GM12878 (cell line): ENCODE measurements at regions not wholly inside any gene's neighbourhood (a gene's known extent, or its start where the extent isn't known, plus 50 kb on each side); places are given as distances from the start of the nearest gene placed in this dataset.

Experiments
- ATAC-seq: fragments of 200-7000 bp; cut with Tn5 transposase; 3 replicates; pipeline ENCODE4 v1.9.1; 2020; ENCODE audit warnings: mild to moderate bottlenecking, moderate library complexity
- BruUV-seq: library from RNA; stranded (reverse); fragments of 400-500 nt; replicated peaks from 2 replicates; lab custom pipeline; 2021; lab: Mats Ljungman, UMichigan
- CTCF ChIA-PET: fragments of 300-600 bp; sonication (Branson Sonifier 250); formaldehyde crosslinking; extraction: SDS; loops from one replicate; lab custom pipeline; 2021; ENCODE audit warnings: inconsistent platforms; lab: Yijun Ruan, JAX
- POLR2A ChIA-PET: fragments of 350-600 bp; formaldehyde crosslinking; extraction: SDS; loops from one replicate; lab custom pipeline; 2021; ENCODE audit warnings: inconsistent platforms; lab: Charles Lee
- RAD21 ChIA-PET: fragments of 300-600 bp; sonication (Branson Sonifier 250); formaldehyde crosslinking; loops from one replicate; lab custom pipeline; 2023; ENCODE audit warnings: antibody characterized with exemption; ENCODE audit not compliant: unreplicated experiment; lab: Charles Lee
- SMC1A ChIA-PET: fragments of 300-600 bp; sonication (Branson Sonifier 250); formaldehyde crosslinking; loops from one replicate; lab custom pipeline; 2023; ENCODE audit not compliant: unreplicated experiment, uncharacterized antibody; lab: Charles Lee
- DNase-seq: peaks from one replicate; pipeline ENCODE4 v3.0.0-alpha.2; 2011; ENCODE audit warnings: low read depth, low spot score
- FAIRE-seq: peaks from 3 replicates; lab custom pipeline; 2011; peaks lifted over from hg19 to GRCh38; lab: Jason Lieb, UNC
- H2AFZ ChIP-seq: 2 replicates; pipeline ENCODE4 v1.6.0; 2011; ENCODE audit warnings: low read depth, low read length, control low read depth; ENCODE audit not compliant: control insufficient read depth
- H3K27ac ChIP-seq: 2 replicates; pipeline ENCODE4 v1.5.1; 2011; ENCODE audit warnings: control low read depth; ENCODE audit not compliant: control insufficient read depth, insufficient read depth
- H3K27me3 ChIP-seq, 2 experiments: replicated peaks in 1 of 2; 2 replicates each; pipeline versions ENCODE4 v1.6.0 to v1.6.1; 2011; ENCODE audit warnings: low read length in 1 of 2; ENCODE audit not compliant: control insufficient read depth in 2 of 2, insufficient read depth in 2 of 2
- H3K36me3 ChIP-seq, 2 experiments: 2 replicates each; pipeline ENCODE4 v1.5.1; 2011; ENCODE audit warnings: low read length in 1 of 2; ENCODE audit not compliant: control insufficient read depth in 2 of 2, insufficient read depth in 2 of 2
- H3K4me1 ChIP-seq: 2 replicates; pipeline ENCODE4 v1.6.1; 2011; ENCODE audit warnings: mild to moderate bottlenecking, low read length, moderate library complexity, mixed read lengths; ENCODE audit not compliant: control insufficient read depth, insufficient read depth
- H3K4me2 ChIP-seq: 2 replicates; pipeline ENCODE4 v1.6.0; 2011; ENCODE audit warnings: control low read depth; ENCODE audit not compliant: control insufficient read depth, insufficient read depth
- H3K4me3 ChIP-seq: fragments of 200-600 bp; sonication (generic); 2 replicates; pipeline ENCODE4 v1.5.1; 2016
- H3K79me2 ChIP-seq: 2 replicates; pipeline ENCODE4 v1.6.0; 2011; ENCODE audit warnings: low read length; ENCODE audit not compliant: control insufficient read depth, insufficient read depth
- H3K9ac ChIP-seq: 2 replicates; pipeline ENCODE4 v1.8.0; 2011; ENCODE audit warnings: low read length, control low read depth, mixed read lengths; ENCODE audit not compliant: control insufficient read depth, insufficient read depth
- H3K9me3 ChIP-seq: replicated peaks from 3 replicates; pipeline ENCODE4 v1.5.1; 2011; ENCODE audit warnings: mild to moderate bottlenecking, low read length; ENCODE audit not compliant: control insufficient read depth, insufficient read depth
- H4K20me1 ChIP-seq: 2 replicates; pipeline ENCODE4 v1.6.0; 2011; ENCODE audit not compliant: control insufficient read depth, insufficient read depth
- BHLHE40 ChIP-seq, 2 experiments: fragments of 450-650 bp in 1 of 2; IDR thresholded peaks; 2 replicates each; pipeline ENCODE4 v1.6.1; 2011 to 2017; ENCODE audit warnings: low read depth in 2 of 2, borderline replicate concordance in 1 of 2, improper control_type of control experiment in 1 of 2, low read length in 1 of 2, mild to moderate bottlenecking in 1 of 2
- BRCA1 ChIP-seq: IDR thresholded peaks from 2 replicates; pipeline ENCODE4 v1.6.1; 2011; ENCODE audit warnings: low read depth, low read length, improper control_type of control experiment
- CREM ChIP-seq: IDR thresholded peaks from 2 replicates; pipeline ENCODE4 v1.6.1; 2014; ENCODE audit warnings: antibody characterized with exemption, low read depth
- CUX1 ChIP-seq: IDR thresholded peaks from 2 replicates; pipeline ENCODE4 v1.6.1; 2012; ENCODE audit warnings: improper control_type of control experiment, low read depth, low read length; ENCODE audit not compliant: insufficient replicate concordance
- E2F8 ChIP-seq: fragments of 450-650 bp; IDR thresholded peaks from 2 replicates; pipeline ENCODE4 v1.6.1; 2018; ENCODE audit warnings: mild to moderate bottlenecking, low read depth, moderate library complexity; ENCODE audit not compliant: partially characterized antibody
- EGR1 ChIP-seq, 2 experiments: IDR thresholded peaks; 1 replicate in 1 of 2; 2 replicates in 1 of 2; pipeline ENCODE4 v1.6.1; 2011 to 2012; ENCODE audit warnings: low read depth in 2 of 2, low read length in 2 of 2, borderline replicate concordance in 1 of 2, mild to moderate bottlenecking in 1 of 2, moderate library complexity in 1 of 2
- ELK1 ChIP-seq: IDR thresholded peaks from 2 replicates; pipeline ENCODE4 v1.6.1; 2012; ENCODE audit warnings: low read depth, low read length, improper control_type of control experiment
- KDM1A ChIP-seq: fragments of 200-600 bp; sonication (generic); IDR thresholded peaks from 2 replicates; pipeline ENCODE4 v1.6.1; 2016; ENCODE audit warnings: borderline replicate concordance
- MXI1 ChIP-seq: fragments of 150-350 bp; IDR thresholded peaks from 2 replicates; pipeline ENCODE4 v1.6.1; 2011; ENCODE audit warnings: low read depth, mild to moderate bottlenecking, inconsistent platforms, low read length, improper control_type of control experiment
- MYB ChIP-seq: fragments of 150-350 bp; IDR thresholded peaks from 2 replicates; pipeline ENCODE4 v1.6.1; 2014; ENCODE audit warnings: mild to moderate bottlenecking, low read depth, low read length, borderline replicate concordance
- NRF1 ChIP-seq: conservative IDR thresholded peaks from 2 replicates; pipeline ENCODE4 v1.6.1; 2011; ENCODE audit warnings: mild to moderate bottlenecking, low read depth, low read length, improper control_type of control experiment
- TCF12 ChIP-seq: IDR thresholded peaks from 2 replicates; pipeline ENCODE4 v1.6.1; 2011; ENCODE audit warnings: low read depth, mild to moderate bottlenecking, low read length
- USF1 ChIP-seq: IDR thresholded peaks from 2 replicates; pipeline ENCODE4 v1.6.1; 2011; ENCODE audit warnings: borderline replicate concordance, low read depth, mild to moderate bottlenecking, moderate library complexity, mixed read lengths, low read length; ENCODE audit not compliant: insufficient read depth; ENCODE audit errors: extremely low read length
- ZNF274 ChIP-seq: IDR thresholded peaks from one replicate; pipeline ENCODE4 v1.8.0; 2011; ENCODE audit not compliant: insufficient read length, insufficient read depth
- WGBS: methylation state at CpG from one replicate; pipeline ENCODE4 v1.1.6; 2016; ENCODE audit warnings: low lambda C conversion rate; ENCODE audit not compliant: insufficient replicate concordance, insufficient coverage; ENCODE audit errors: missing lambda C conversion rate; 5-methylcytosine and 5-hydroxymethylcytosine counted together
- in situ Hi-C: fragments of 300-500 bp; cut with MboI; formaldehyde crosslinking; loops from 9 replicates; pipeline ENCODE4 v1.14.3; 2018; ENCODE audit warnings: mixed read lengths
- intact Hi-C: fragments of 100-400 bp; cut with micrococcal nuclease; formaldehyde crosslinking; loops from one replicate; pipeline ENCODE4 v1.14.2; 2022; ENCODE audit not compliant: unreplicated experiment

- FAIRE-seq (no peak), ATAC-seq (no peak), DNase-seq (no peak)
- no peak overlapping the region for H3K4me2 ChIP-seq
- ChIA-PET POLR2A (interaction anchor here (0.6 kb wide), 1 partner anchor 84 kb away, joined by 3 read pairs; no protein-coding TSS in a partner anchor), RAD21 (interaction anchor here (0.7 kb wide), 1 partner anchor 8 kb away, joined by 4 read pairs; no protein-coding TSS in a partner anchor), CTCF (no interaction called here), SMC1A (interaction anchor here (0.7 to 1.2 kb wide), 2 partner anchors 11 to 21 kb away, joined by 3 read pairs; no protein-coding TSS in a partner anchor)
- no peak overlapping the region for H3K9ac ChIP-seq
- peaks cover 5% of the 10 kb centered on the region; the same call in 1 of the 2 replicates for H3K4me1 ChIP-seq
- no peak overlapping the region for H3K27ac ChIP-seq
- no TSS peak for BruUV-seq
- H3K79me2 ChIP-seq = no peaks in the 10 kb centered on the region
- no peaks in the 10 kb centered on the region for H3K9me3 ChIP-seq
- 24% methylated on average over 2 of the region's 2 CpGs for WGBS
- H2AFZ ChIP-seq = no peak overlapping the region
- H3K27me3 ChIP-seq = no peaks in the 10 kb centered on the region
- intact Hi-C loops = no loop called here
- in situ Hi-C loops = no loop called here
- no peak overlapping the region for H3K4me3 ChIP-seq
- no peaks in the 10 kb centered on the region for H3K36me3 ChIP-seq
- H4K20me1 ChIP-seq = no peaks in the 10 kb centered on the region
- TF ChIP-seq MYB (no peak), TCF12 (no peak), CREM (no peak), CUX1 (no peak), BRCA1 (no peak), E2F8 (no peak), USF1 (no peak), ELK1 (no peak), NRF1 (no peak), BHLHE40 (IDR thresholded peaks at IDR 0.05; ENCODE audit: borderline replicate concordance in 1 of 2, low read depth in 2 of 2, low read length in 1 of 2) (no peak), KDM1A (no peak), MXI1 (no peak), EGR1 (IDR thresholded peaks at IDR 0.05; ENCODE audit: borderline replicate concordance in 1 of 2, low read depth in 2 of 2, low read length in 2 of 2) (no peak), ZNF274 (no peak)
These were observed 65.6 kb upstream of the ERRFI1 start for GRCh38 chr1:8091691-8092090.
